Stimulated activated CD4-positive, alpha-beta T cell treated with anti-CD3 and anti-CD28 coated beads, TNF-alpha, amount 100 ng/mL, for 4 hours (primary cell): ENCODE measurements at regions not wholly inside any gene's neighbourhood (a gene's known extent, or its start where the extent isn't known, plus 50 kb on each side); places are given as distances from the start of the nearest gene placed in this dataset.

Experiments used
- DNase-seq, 3 experiments: peaks; one replicate each; pipeline ENCODE4 v3.0.0-alpha.2; 2020; ENCODE audit warnings: low read depth in 3 of 3

DNA sequence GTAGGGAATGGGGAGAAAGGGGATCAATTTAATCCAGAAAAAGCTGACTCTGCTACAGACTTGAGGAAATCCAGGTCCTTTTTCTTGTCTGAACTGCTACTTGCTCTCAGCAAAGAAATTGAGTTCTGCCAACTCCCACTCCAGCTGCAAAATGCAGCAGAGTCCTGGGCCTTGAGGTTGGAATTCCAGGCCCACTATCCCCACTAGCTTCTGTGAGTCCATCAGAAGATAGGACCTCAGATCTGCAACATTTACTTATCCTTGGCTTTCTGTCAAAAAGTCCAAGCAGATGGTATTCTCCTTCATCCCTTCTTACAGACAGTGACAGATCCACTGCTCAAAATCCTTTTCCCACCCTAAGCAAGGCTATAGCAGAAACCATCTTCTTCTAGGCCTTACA, 219.2 kb downstream of the ARHGAP12 start:
- DNase-seq = no peak

DNA sequence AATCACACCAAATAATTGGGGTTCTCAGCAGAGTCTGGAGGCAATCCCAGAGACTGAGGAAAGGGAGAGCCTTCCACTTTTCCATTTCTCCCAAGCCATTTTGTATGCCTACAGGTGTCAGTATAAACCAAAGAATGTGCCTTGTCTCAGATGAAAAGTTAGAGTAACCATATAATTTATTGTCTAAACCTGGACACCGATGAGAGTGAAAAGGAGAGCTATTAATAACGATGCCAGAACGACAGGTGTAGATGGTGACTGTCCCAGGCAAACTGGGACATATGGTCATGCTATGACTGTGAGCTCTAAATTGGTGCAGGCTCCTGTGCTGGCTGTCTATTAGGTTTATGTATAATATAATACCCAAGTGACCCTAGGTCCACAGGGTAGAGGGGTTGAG, 219.6 kb downstream of the ARHGAP12 start:
- DNase-seq = no peak

DNA sequence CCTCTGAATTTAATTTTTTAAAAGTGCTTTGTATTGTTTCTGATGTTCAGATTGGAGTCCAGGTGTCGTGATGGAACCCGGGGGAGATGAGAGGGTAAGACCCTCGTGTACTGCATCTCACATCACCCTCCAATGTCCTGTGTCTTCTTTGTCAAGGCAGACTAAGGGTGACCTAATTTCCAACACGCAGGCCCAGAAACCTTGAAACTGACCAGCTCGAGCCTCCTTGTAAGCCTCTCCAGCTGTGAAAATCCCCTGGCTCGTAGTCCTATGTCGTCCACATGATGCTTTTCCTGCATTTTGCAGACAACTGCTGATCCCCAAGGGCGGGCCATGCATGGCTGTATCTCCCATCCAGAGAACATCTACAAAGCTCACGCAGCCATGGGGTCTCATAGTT, 220.2 kb downstream of the ARHGAP12 start:
- DNase-seq = no peak

DNA sequence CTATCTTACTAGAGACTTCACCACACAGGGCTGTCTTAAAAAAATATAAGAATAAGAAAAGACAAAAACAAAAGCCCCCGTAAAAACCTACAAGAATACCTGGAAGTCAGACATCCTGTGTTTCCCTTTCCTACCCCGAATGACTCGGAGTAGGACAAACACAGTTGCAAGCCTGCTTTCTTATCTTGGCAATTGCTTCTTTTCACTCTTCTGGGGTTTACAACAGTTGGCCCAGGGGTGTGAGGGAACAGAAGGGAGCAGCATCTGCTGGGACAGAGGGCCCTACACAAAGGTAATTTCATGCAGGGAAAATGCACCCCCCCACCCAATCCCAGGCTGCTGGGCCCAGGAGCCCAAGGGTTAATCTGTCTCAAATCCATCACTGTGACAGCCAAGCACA, 220.6 kb downstream of the ARHGAP12 start:
- DNase-seq = no peak

DNA sequence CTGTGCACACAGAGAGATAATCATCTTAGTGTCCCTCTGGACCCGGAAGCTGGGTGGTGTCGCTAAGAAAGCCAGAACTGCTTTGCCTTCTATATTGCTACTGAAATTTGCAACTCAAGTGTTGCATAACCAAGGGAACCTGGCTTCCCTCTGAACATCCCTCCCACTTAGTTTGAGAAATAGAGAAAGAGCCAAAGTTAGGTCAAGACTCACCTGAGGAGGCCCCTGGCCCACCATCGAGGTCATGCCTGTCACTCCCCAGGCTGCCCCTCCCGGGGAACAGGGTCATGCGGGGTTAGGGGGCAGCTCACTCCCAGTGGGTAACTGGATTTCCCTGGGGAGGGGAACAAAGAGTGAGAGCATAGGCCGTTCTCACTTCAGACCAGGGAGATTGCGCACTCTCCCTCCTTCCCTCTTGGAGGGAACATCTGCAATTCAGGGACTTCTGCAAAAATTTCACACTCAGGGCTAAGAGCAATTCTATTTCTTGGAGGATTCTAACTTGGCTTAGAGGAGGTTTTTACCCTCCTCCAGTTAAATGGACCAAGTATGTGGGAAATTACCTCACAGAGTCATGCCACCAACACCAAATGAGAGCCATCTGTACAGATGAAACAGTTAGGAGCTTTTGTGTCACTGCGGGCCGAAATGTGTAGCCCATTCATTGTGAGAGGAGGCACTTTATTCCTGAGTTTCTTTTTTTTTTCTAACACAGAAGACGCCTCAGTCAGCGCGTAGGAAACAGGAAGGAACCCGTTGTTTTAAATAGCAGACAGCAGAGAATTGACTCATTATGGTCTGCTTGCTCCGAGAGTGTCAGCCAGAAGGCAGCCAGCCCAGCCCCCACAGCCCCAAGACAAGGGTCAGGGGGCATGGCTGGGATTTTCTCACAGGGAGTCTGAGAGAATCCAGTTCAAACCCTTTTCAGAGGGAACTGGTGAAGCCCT, 221.3 kb downstream of the ARHGAP12 start:
- peak in 1 of 3 experiments; percentile 6 for DNase-seq

DNA sequence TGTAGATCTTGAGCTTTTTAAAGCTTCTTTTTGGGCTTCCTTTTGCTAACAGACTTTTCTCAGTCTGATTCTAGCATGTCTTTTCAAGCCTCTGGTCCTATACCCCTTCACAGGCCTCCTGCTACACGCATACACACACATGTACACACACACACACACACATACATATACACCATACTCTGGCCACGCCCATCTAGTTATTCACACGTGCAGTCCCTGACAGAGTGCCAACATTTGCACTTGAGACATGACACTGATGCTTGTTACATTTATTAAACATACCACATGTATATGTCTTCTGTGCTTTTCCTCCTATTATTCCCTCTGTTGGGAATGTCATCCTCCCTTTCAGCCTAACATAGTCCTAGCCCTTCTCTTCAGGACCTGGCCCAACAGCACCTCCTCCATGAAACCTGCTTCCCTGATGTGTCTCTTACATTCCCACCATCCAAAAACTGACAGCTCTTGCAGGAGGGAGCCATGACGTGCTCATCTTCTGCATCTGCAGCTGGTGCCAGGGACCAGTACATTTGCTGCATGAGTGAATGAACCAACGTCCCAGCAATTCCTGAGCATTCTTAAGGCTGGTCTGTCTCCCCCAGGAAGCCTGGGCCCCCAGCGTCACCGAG, 222.1 kb downstream of the ARHGAP12 start:
- DNase-seq = no peak

DNA sequence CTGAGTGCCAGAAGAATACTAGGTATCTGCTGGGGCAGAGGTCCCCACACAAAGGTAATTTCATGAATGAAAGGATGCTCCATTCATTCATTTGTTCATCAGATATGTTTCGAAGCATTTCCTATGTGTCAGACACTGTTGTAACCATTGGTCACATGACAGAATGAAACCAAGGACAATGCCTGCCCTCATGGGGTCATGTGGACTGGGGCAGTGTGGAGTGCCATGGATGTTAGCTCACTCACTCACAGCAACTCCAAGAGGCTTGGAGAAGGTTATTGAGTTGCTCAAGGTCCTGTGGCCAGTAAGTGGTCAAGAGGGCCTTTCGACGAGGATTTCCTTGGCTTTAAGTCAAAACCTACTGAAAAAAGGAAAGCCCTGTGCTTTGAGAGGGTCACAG, 223.5 kb downstream of the ARHGAP12 start:
- DNase-seq = no peak

DNA sequence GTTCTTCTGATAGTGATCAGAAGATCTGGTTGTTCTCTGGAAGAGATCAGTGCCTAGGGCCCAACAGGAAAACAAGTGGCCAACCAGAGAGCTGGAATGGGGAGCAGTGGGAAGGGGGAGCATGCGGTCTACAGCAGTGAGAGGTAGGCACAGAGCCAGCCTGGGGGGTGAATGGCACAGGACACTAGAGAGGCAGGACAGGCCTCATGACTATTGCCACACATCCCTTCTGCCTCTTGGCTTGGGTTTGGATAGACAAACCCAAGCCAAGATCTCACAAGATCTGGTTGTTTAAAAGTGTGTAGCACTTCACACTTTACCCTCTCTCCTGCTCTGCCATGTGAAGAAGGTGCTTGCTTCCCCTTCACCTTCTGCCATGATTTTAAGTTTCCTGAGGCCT, 224.4 kb downstream of the ARHGAP12 start:
- no peak for DNase-seq

DNA sequence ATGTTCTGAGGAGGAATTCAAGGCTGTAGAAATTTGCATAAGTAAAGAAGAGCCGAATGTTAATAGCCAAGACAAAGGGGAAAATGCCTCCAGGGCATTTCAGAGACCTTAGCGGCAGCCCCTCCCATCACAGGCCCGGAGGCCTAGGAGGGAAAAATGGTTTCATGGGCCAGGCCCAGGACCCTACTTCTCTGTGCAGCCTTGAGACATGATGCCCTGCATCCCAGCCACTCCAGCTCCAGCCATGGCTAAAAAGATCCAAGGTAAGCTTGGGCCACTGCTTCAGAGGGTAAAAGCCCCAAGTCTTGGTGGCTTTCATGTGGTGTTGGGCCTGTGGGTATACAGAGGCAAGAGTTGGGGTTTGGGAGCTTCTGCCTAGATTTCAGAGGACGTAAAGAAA, 225.7 kb downstream of the ARHGAP12 start:
- DNase-seq = no peak

DNA sequence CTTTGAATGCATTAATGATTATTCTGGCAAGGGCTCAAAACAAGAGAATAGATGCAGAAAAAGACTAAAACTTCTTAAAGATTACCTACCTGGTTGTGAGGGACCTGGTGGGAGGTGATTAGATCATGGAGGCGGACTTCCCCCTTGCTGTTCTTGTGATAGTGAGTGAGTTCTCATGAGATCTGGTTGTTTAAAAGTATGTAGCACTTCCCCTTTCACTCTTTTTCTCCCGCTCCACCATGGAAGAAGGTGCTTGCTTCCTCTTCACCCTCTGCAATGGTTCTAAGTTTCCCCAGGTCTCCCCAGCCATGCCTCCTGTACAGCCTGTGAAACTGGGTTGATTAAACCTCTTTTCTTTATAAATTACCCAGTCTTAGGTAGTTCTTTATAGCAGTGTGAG, 226.6 kb downstream of the ARHGAP12 start:
- no peak for DNase-seq

DNA sequence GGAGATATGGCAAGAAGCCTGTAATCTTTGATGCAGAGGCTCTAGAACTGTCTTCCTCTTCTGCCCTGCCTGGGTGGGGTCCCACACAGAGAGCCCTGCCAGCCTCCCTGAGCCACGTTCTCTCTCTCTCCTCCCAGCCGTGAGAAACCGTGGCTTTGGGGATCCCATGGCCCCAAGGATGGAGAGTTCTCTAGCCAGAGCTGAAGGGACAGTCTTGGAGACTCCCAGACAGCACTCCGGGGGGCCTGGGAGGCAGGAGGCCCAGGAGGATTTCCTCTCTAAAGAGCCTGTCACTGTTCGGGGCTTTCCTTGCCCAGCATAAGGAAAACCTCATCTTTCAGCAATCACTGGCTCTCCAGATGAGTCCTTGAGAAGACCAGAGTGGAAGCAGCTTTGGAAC, 227.1 kb downstream of the ARHGAP12 start:
- DNase-seq = no peak

DNA sequence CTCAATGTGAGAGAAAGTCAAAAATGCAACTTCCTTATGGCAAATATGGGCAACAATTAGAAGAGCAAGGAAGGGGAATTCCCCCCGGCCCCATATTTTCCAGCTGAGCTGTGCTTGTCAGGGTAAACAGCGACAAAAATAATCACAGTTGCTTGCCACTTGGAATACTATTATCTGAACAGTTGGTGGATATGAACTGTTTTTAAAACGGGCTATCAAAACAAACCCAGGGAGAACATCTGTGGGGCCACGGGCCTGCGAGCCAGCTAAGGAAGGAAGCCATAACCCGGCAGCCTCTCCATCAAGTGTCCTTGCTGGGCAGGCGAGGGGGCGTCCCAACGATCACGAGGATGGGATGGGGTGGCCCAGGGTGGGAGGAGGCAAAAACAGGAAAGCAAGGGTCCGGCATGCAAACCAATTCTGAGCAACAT, 228.4 kb downstream of the ARHGAP12 start:
- no peak for DNase-seq

DNA sequence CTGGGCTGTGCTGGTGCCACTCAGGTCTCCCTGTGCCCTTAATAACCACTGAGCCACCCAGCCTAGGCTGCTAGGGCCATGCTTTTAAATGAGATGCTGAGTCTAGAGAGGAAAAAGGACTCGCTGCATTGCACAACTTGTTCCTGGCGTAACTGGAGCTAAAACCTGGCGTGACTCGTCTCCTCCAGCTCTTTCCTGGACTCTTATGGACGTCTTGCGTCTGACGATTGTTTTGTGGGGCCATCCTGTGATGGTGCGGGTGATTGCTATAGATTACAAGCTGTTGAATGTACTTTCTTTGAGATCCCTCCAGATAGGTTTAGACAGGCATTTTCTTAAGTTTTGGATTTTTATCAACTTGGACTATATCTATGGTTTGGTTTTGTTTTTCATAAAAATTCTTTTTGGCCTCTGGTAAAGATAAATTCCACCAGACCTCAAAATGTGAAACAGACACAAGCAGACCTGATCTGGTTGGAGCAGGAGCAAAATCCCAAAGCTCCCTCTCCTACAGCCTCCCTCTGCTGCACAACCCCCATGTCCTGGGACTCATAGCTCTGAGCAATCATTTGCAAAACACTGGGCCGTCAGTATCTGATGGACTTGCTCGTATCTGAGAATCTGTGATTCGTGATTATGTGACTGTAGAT, 230.3 kb downstream of the ARHGAP12 start:
- no peak for DNase-seq

DNA sequence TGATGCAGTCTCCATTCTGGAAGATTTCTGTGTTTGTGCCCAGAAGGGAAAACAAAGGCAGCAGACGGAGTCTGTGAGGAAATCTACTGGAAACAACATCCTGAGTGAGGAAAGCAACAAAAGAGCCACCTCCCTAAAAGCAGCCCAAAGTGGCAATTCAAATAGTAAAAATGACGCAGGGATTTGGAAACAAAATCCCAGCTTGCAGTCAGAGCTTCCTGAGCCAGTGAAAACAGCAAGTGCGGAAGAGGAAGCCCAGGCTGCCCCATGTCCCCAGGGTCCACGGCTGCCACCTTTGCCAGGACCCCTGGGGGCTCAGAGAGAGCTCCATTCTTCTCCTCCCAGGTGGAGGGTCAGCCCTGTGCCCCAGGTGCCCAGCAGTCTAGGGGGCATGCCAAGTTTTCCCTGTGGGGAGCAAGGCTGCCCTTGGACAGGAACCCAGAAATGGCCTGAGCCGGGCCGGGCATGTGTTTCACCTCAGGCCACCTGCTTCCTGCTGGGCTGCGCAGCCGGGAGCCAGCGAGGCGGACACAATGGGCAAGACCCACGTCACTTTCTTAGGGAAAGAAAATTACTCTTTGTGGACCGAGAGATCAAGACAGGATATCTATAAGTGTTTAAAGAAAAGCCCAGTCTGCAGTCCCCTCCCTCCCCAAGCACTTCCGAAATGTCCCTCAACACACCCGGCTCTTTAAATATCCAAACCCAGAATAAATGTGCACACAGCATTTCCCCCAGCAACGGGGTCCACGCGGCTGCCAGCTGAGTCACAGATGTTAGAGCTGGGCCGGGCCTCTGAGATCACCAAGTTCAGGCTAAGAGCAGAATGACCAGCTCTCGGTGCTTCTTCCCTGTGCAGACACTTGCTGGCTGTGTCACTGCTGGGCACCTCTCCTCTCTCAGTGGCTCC, 231.1 kb downstream of the ARHGAP12 start:
- DNase-seq = no peak

DNA sequence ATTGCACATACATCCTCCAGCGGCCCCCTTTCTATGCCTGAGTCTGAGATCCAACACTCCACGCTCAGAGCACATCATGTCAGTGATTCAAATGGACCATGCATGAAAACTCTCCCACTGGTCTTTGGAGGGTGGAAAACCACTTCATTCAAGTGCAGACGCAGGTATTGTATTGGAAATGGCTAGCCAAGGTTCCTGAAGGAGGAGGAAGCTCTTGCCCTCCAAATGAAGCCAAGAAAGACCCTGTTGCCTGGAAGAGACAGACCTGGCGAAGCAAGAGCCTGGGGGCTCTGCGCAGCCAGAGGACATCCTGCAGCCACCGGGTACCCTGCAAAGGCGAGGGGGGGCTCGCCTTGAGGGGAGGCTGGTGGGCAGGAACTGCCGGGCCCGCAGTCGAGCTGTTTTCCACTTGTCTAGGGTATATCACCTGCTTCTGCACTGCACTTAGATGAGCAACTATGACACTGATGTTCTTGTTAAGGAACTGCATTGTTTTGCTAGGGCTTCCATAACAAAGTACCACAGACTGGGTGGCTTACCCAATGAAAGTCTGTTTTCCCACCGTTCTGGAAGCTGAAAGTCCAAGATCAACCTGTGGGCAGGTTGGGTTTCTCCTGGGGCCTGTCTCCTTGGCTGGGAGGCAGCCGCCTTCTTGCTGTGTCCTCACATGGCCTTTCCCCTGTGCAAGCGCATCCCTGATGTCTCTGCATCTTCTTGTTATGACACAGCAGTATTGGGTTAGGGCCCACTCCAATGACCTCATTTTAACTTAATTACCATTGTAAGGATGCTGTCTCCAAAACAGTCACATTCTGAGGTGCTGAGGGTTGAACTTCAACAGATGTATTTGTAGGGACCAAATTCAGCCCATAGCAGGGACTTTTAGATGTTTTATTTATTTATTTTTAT, 233.4 kb downstream of the ARHGAP12 start:
- no peak for DNase-seq

DNA sequence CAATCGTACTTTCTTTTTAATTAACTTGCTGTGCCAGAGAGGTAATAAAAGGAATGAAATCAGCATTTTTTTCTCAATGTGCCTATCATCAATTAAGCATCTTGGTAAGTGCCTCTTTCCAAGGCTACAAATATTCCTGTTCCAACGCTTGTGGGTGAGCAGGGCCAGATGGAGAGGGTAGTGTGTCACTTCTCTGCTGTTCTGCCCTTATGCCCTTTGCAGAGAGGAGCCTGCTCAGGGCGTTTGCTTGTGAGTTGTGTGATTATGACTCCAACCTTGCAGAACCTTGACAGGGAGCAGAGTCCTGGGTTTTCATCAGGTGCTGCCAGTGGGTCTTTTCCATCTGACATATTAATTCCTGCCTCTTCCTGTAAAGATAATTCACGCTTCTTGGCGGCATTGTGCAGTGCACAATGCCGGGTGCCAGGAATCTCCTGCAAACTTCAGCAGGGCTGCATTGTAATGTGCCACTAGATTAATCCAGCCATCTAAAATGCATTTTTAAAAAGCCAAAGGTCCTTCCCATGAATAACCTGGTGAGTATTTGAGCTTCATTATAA, 234.4 kb downstream of the ARHGAP12 start:
- DNase-seq = no peak

DNA sequence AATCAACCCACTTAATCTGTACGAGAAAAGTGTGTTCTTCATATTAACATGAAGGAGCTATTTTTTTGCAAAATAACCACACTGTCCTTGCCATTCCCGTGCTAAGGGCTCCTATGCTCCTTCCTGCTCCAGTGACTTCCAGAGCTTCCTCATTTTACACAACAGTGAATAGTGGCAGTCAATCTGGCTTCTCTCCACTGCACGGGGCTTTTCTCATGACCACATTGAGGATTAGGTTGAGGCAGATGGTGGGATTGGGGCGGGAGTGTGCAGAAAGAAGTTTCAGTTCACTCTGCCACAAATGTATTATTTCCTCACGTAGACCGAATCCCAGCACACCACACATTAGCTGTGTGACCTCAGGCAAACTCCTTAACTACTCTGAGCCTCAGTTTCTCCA, 235.1 kb downstream of the ARHGAP12 start:
- DNase-seq = no peak

DNA sequence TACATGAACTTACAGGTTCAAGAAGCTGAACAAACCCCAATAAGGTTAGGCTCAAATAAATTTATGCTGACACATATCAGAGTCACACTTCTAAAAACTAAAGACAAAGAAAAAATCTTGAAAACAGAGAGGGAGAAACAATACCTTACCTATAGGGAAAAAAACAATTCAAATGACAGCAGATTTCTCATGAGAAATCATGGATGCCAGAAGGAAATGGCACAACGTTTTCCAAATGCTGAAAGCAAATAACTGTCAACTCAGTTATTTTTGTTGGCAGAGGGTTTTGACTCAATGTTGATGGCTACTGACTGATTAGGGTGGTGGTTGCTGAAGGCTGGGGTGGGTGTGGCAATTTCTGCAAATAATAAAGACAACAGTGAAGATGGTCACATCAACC, 239.4 kb downstream of the ARHGAP12 start:
- no peak for DNase-seq

DNA sequence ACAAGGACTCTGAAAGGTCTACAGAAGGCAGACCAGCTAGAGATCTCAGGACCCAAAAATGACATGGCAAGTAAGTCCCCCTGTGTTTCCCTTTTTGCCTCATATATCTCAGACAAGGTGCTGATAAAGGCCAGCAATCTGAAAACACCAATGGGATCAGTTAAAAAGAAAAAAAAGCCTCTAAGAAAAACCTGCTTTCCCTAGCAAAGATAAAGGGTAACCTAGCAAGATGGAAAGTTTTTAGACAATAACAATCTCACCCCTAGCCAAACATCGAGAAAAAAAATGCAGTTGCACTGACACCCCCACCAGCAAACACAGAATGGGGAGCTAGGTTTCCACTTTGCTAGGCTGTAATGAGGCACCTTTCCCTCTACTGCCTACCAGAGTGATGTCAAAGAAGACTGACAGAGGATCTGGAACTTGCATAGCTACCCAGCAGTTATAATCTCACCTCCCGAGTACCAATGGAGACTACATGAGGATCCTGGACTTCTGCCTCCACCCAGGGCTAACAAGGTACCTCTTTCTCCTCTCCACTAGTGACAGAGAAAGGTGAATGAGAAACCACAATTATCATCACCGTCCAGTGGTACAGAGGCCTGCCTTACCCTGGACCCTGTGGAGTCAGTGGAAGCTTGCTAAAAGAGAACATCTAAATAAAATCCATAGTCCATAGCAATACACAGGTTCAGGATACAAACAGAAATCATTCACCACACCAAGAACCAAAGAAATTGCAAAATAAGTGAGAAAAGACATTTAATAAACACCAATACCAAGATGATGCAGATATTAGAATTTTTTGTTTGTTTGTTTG, 240.8 kb downstream of the ARHGAP12 start:
- no peak for DNase-seq
